Activated T-cell treated with anti-CD3 and anti-CD28 coated beads for 4 hours (primary cell): ENCODE measurements at regions not wholly inside any gene's neighbourhood (a gene's known extent, or its start where the extent isn't known, plus 50 kb on each side); places are given as distances from the start of the nearest gene placed in this dataset.
"Not testable (repeated sequence)": the region's sequence is repeated elsewhere in the genome, so short reads cannot be mapped to it uniquely, and the experiment has no call there.

Experiments used
- DNase-seq: peaks from one replicate; pipeline ENCODE4 v3.0.0-alpha.2; 2020

DNA sequence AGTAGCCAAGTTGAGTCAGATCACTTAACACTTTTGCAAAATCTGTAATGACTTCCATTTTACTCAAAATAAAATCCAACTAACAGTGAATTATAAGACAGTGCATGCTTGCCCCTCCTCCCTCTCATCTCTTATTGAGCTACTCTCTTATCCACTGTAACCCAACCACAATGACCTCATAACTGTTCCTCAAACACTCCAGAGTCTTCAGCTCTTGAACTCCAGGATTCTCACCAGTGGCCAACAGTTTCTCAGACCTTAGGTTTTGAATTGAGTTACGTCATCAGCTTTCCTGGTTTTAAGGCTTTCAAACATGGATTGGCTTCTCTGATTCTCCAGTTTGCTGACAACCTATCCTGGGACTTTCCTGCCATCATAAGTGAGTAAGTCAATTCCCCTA, 938.3 kb downstream of the RAB28 start:
- DNase-seq: no peak

GRCh38 chr4:12538162-12538561, 946.0 kb downstream of the RAB28 start:
- DNase-seq: no peak

- DNase-seq: no peak
These were observed 949.5 kb downstream of the RAB28 start for GRCh38 chr4:12534684-12535083.

DNA sequence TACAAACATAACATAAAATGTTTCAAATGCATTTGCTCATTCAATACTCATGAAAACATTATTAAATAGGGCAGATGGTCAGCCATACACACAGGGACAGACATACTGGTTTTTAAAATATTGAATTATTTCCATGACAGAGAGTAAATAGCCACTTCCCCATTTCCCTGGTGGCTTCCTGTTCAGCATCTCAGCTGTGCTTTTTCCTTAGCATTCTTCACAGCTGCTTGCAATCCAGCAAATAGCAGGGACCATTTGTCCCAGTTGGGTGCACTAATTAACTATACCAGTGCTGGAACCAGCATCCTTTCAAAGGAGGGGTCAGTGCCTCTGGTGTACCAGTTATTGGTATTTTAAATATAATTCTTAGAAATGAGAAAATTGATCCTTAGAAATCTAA, 964.7 kb downstream of the RAB28 start:
- no peak for DNase-seq

DNA sequence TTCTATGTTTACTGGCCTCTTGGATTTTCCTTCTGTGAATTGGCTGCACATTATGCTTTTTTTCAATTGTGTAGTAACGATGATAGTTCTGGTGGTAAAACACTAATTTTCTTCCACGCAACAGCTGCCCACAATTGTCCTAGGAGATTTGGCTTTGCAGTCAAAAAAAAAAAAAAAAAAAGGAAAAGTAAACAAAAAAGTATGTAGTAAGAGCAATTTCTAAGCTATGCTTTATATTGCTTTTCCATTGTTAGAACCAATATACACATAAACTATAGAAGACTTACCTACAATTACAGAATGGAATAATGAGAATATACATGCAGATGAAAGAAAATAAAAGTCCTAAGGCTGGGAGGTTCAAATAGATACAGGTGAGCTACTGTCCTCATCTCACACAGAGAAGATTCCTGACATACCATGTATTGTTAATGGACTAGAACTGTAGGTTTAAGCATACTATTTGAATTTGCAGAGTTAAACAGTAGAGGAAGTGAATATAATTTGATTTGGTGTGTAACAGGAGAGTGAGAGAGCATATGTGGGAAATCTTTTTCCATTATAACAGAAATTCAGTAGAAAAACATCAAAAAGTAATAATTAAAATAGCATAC, 976.2 kb downstream of the RAB28 start:
- no peak for DNase-seq

- DNase-seq: no peak
These were observed 983.7 kb downstream of the RAB28 start for GRCh38 chr4:12500409-12500808.

- DNase-seq: no peak
These were observed 984.4 kb downstream of the RAB28 start for GRCh38 chr4:12499693-12500092.

GRCh38 chr4:12495211-12495610, 988.9 kb downstream of the RAB28 start:
- DNase-seq: no peak

GRCh38 chr4:12492730-12493393, 991.3 kb downstream of the RAB28 start:
- DNase-seq: no peak

DNA sequence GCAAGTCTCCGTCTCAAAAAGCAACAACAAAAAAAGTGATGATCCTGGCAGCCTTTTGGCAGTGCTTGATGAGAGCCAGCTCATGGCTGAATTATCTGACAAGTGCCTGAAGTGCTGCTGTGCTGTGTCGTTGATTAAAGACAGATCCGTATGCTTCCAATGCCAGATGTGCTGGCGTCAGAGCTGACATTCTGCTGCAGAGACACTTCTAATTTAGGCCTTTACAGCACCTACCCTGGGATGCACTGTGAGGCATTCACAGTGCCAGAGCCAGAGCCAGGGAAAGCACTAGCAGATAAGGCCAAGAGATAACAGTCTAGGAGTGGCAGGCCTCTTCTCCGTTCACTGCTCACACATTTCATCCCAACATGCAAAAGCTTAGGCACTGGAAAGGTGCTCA, 995.5 kb downstream of the RAB28 start:
- DNase-seq: no peak

GRCh38 chr4:12487000-12487399, 997.1 kb downstream of the RAB28 start:
- DNase-seq: no peak

GRCh38 chr4:12472087-12472486, 1012.1 kb downstream of the RAB28 start:
- DNase-seq: no peak

DNA sequence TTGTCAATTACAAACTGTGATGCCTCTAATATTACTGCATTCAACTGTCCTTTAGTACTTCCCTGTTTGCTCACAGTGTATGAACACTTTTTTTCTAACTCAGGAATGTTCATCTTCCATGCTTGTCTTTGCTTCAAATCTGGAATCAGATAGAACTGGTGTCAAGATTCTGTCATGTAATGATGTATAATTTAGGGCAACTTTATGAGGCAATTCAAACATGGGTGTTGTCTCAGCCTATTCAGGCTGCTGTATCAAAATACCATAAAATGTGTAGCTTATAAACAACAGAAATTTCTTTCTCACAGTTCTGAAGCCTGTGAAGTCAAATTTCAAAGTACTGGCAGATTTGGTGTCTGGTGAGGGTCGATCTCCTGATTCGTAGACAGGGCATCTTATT, 1012.9 kb downstream of the RAB28 start:
- DNase-seq: no peak

DNA sequence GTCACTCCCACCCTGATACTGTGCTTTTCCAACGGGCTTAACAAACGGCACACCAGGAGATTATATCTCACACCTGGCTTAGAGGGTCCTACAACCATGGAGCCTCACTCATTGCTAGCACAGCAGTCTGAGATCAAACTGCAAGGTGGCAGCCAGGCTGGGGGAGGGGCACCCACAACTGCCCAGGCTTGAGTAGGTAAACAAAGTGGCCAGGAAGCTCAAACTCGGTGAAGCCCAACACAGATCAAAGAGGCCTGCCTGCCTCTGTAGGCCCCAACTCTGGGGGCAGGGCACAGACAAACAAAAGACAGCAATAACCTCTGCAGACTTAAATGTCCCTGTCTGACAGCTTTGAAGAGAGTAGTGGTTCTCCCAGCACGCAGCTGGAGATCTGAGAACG, 1022.6 kb downstream of the RAB28 start:
- DNase-seq: not testable (repeated sequence)

DNA sequence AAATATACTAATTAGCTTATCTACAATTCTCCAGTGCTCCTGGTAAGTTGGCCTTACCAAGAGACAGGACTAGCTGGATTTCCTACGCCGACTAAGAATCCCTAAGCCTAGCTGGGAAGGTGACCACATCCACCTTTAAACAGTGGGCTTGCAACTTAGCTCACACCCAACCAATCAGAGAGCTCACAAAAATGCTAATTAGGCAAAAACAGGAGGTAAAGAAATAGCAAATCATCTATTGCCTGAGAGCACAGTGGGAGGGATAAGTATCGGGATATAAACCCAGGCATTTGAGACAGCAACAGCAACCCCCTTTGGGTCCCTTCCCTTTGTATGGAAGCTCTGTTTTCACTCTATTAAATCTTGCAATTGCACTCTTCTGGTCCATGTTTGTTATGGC, 1025.0 kb downstream of the RAB28 start:
- no peak for DNase-seq

DNA sequence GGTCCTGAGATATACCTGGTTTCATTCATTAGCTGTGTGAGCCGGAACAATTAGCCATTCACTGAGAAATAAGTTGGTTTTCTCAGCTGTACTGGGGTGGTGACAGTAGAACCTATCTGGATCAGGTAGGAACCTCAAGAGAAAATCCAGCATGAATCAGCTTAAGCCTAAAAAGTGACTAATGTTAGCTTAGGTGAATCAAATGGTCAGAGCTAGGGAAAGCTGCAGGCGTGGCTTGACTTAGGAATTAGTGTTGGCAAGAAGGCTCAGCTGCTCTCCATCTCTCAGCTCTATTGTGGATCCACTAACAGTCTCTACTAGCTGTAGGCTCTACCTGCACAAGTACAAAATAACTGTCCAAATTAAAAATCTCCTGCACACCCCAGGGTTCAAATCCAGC, 1025.5 kb downstream of the RAB28 start:
- DNase-seq: no peak

GRCh38 chr4:12452291-12452690, 1023.6 kb upstream of the HS3ST1 start:
- no peak for DNase-seq

DNA sequence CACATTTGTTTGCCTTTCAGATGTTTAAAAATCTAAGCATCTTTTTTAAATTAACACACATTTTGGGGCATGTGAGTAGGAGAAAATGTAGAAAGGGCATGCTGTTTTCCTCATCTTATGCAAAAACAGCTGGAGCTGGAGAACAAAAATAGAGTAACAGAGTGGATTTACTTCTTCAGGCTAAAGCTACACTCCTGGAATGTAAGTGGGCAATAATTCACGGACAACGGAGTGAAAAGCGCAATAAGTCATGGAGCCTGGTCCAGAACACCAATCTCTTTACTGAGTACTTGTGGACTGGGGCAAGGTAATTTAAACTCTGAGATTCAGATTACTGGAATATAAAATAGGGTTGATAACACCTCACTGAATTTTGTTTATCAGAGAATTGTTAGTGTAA, 1018.8 kb upstream of the HS3ST1 start:
- DNase-seq: no peak

DNA sequence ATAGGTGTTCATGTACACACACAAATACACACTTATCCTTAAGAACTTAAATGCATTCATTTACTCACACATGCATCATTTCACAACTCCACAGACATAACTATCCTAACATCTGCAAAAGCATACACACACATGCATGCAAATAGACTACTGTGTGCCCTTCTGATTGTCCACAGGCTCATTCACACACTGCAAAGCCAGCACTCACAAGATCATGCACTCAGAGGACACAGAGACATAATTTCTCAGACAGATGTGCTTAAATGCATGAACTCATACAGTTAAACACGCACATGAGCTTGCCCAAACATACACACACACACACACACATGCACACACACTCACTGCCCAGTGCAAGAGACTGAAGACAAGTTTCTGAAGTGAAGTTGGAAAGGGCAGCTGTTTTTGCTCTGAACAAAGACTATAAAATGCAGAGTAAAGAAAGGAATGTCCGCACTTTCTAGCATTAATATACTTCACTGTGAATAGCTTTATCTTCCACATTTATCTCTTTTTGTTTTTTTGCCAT, 1018.0 kb upstream of the HS3ST1 start:
- DNase-seq: no peak

GRCh38 chr4:12446256-12446655, 1017.6 kb upstream of the HS3ST1 start:
- DNase-seq: no peak

GRCh38 chr4:12445711-12446235, 1017.1 kb upstream of the HS3ST1 start:
- no peak for DNase-seq

DNA sequence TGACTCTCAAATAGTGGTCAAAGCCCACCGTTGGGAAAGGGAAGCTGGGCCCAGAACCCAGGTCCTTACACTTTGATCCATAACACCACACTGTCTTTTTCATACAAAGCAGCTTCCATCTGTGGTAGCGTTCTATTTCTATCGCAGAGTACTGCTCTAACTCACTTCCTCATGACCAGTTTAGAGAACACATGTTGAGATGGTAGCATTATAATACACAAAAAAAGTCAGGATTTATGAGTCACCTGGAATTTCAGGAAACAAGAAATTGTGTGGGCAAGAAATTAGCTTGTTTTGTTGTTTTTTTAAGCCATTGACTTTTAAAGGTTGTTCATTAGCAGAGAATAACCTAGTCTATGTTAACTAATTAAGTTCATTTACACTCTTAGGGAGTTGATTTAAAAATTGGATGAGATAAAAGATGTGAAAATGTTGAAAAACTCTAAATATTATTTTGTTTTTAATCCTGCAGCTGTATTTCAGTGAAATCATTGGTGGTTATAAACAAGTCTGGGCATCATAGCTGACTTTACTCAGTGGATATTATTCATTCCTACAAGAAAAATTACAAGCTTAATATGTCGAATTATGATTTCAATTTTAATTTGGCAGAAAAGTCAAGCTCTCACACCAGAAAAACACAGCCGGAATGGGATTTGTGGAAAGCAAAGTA, 1011.1 kb upstream of the HS3ST1 start:
- no peak for DNase-seq

DNA sequence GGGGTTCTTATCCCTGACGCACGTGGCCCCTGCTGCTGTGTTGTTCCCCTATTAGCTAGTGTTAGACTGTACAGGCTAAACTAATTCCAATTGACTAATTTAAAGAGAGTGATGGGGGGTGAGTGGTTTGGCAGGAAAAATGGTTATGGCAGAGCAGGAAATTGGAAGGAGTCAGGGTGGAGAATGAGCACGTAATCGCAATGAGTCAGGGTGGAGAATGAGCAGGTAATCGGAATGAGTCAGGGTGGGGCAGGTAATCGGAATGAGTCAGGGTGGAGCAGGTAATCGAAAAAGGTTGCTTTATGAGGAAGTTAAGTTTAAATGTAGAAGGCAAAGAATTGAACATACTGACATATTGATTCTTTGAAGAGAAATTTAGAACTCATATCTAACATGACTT, 1002.6 kb upstream of the HS3ST1 start:
- DNase-seq: not testable (repeated sequence)

DNA sequence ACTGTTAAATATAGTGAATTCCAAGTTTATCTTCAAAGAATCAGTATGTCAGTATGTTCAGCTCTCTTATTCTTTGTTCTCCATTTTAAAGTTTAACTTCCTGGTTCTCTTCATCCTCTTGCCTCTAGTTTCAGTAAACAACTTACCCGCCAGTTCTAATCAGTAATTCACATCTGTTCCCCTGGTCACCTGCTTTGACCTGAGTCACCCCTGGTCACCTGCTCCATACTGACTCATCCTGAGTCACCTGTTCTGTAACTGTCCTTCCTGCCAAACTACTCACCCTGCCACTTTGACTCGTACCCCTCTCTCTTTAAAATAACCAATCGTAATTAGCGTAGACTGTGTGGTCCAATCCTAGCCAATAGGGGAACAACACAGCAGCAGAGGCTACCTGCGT, 992.7 kb upstream of the HS3ST1 start:
- no peak for DNase-seq
